Calu3 (cell line): ENCODE measurements at regions not wholly inside any gene's neighbourhood (a gene's known extent, or its start where the extent isn't known, plus 50 kb on each side); places are given as distances from the start of the nearest gene placed in this dataset.

Experiments used
- BruUV-seq: library from RNA; stranded (reverse); fragments of 400-500 nt; replicated peaks from 2 replicates; lab custom pipeline; 2021; lab: Mats Ljungman, UMichigan
- CTCF ChIA-PET: fragments of 300-600 bp; sonication (Branson Sonifier 250); formaldehyde crosslinking; loops from one replicate; lab custom pipeline; 2022; ENCODE audit warnings: antibody characterized with exemption; lab: Charles Lee
- DNase-seq: peaks from one replicate; pipeline ENCODE4 v3.0.0; 2022
- H3K27ac Mint-ChIP-seq: one replicate; pipeline ENCODE4 v1.8.0; 2022; ENCODE audit warnings: mixed read lengths; ENCODE audit not compliant: unreplicated experiment
- H3K27me3 Mint-ChIP-seq: one replicate; pipeline ENCODE4 v1.8.0; 2022; ENCODE audit warnings: mixed read lengths; ENCODE audit not compliant: unreplicated experiment
- H3K36me3 Mint-ChIP-seq: one replicate; pipeline ENCODE4 v1.8.0; 2022; ENCODE audit warnings: mild to moderate bottlenecking, moderate library complexity, mixed read lengths; ENCODE audit not compliant: insufficient read depth, unreplicated experiment
- H3K4me1 Mint-ChIP-seq: one replicate; pipeline ENCODE4 v1.8.0; 2022; ENCODE audit warnings: mild to moderate bottlenecking, low read depth, mixed read lengths; ENCODE audit not compliant: unreplicated experiment
- H3K4me3 Mint-ChIP-seq: one replicate; pipeline ENCODE4 v1.8.0; 2022; ENCODE audit warnings: mild to moderate bottlenecking, low read depth, moderate library complexity, mixed read lengths; ENCODE audit not compliant: unreplicated experiment
- H3K9me3 Mint-ChIP-seq: one replicate; pipeline ENCODE4 v1.8.0; 2022; ENCODE audit warnings: low read depth, mixed read lengths; ENCODE audit not compliant: unreplicated experiment
- intact Hi-C: fragments of 100-400 bp; cut with micrococcal nuclease; formaldehyde crosslinking; loops from one replicate; pipeline ENCODE4 v1.10.0; 2022; ENCODE audit not compliant: unreplicated experiment
- TF ChIP-seq, protein P1 (sequence below): fragments of 200-600 bp; IDR thresholded peaks from one replicate; pipeline ENCODE4 v1.8.0; 2022; ENCODE audit warnings: antibody characterized with exemption; ENCODE audit not compliant: unreplicated experiment

DNA sequence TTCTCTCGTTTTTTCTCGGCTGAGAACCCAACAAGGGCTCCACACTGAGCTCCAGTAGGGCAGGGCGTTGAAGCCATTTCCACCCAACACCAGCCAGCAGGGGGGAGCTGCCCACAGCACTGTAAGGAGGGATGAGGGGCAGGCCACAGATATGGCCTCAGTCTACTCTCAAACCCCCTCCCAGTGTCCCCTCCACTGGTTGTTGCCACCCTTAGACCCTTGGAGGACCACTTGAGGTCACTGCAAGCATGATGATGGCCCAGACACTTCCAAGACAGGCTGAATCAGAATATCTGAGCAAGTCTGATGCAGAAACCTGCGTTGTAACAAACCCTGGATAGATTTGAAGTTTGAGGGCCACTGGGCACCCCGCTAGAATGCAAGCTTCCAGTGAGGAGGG lies 217.0 kb upstream of the CST7 start:
- no peak for DNase-seq
- Mint-ChIP-seq H3K27me3 (no peaks in the 10 kb centered on the region), H3K4me3 (no peak overlapping the region), H3K9me3 (no peaks in the 10 kb centered on the region), H3K27ac (no peak overlapping the region), H3K4me1 (no peaks in the 10 kb centered on the region), H3K36me3 (no peaks in the 10 kb centered on the region)
- CTCF ChIA-PET, result no interaction called here
- intact Hi-C loops, result no loop called here
- TF ChIP-seq, protein P1, sequence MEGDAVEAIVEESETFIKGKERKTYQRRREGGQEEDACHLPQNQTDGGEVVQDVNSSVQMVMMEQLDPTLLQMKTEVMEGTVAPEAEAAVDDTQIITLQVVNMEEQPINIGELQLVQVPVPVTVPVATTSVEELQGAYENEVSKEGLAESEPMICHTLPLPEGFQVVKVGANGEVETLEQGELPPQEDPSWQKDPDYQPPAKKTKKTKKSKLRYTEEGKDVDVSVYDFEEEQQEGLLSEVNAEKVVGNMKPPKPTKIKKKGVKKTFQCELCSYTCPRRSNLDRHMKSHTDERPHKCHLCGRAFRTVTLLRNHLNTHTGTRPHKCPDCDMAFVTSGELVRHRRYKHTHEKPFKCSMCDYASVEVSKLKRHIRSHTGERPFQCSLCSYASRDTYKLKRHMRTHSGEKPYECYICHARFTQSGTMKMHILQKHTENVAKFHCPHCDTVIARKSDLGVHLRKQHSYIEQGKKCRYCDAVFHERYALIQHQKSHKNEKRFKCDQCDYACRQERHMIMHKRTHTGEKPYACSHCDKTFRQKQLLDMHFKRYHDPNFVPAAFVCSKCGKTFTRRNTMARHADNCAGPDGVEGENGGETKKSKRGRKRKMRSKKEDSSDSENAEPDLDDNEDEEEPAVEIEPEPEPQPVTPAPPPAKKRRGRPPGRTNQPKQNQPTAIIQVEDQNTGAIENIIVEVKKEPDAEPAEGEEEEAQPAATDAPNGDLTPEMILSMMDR, result no peak
- BruUV-seq, result no TSS peak

DNA sequence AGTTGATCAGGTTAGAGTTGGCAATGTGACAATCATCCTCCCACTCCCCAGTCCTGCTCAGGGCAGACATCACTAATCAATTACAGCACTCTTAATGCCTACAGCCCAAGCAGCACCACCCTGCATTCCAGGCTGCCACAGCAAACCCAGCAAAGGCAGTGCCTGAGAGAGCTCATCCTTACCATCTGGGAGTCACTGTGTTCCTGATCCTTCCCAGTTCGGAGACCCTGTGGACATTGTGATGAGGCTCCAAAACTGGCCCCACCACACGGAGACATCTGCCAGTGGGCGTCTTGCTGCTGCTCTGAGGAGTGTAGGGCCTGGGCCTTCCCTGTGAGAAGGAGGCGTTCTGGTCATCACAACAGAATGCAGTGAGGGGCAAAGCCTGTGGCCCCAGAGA lies 216.5 kb upstream of the CST7 start:
- CTCF ChIA-PET, result no interaction called here
- no TSS peak for BruUV-seq

GRCh38 chr20:24733416-24733815 lies 215.7 kb upstream of the CST7 start:
- TF ChIP-seq, protein P1, result no peak
- intact Hi-C loops, result no loop called here
- Mint-ChIP-seq H3K4me1 (no peaks in the 10 kb centered on the region), H3K27me3 (no peaks in the 10 kb centered on the region), H3K9me3 (no peaks in the 10 kb centered on the region), H3K4me3 (no peak overlapping the region), H3K27ac (no peak overlapping the region), H3K36me3 (no peaks in the 10 kb centered on the region)
- CTCF ChIA-PET, result no interaction called here
- no TSS peak for BruUV-seq
- DNase-seq, result no peak

More for the DNA sequence above, 216.5 kb upstream of the CST7 start:
- DNase-seq, result no peak
- intact Hi-C loops, result no loop called here
- H3K27ac Mint-ChIP-seq, result no peak overlapping the region
- TF ChIP-seq, protein P1, result no peak
- H3K4me1 Mint-ChIP-seq, result no peaks in the 10 kb centered on the region
- H3K4me3 Mint-ChIP-seq, result no peak overlapping the region
- no peaks in the 10 kb centered on the region for H3K9me3 Mint-ChIP-seq
- H3K27me3 Mint-ChIP-seq, result no peaks in the 10 kb centered on the region
- no peaks in the 10 kb centered on the region for H3K36me3 Mint-ChIP-seq

DNA sequence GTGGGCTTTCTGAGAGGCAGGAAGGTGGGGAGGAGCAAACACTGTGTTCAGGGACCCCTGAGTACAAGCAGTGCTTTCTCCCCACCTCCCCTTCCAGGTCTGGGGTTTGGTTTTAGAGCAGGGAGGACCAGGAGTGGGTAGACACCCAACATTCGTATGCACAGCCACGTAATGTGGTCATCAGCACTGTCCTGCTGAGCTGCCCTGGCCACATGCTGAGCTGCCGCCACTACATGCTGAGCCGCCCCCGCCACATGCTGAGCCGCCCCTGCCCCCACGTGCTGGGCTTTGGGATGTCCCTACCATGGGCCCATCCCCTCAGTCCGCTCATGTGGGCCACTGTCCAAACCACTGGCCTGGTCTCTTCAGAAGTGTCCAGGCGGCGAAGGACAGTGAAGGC lies 214.9 kb upstream of the CST7 start:
- Mint-ChIP-seq H3K4me3 (no peak overlapping the region), H3K36me3 (no peaks in the 10 kb centered on the region), H3K9me3 (no peaks in the 10 kb centered on the region), H3K4me1 (no peaks in the 10 kb centered on the region), H3K27ac (no peak overlapping the region), H3K27me3 (no peaks in the 10 kb centered on the region)
- intact Hi-C loops, result no loop called here
- CTCF ChIA-PET, result no interaction called here
- TF ChIP-seq, protein P1, result no peak
- no peak for DNase-seq
- BruUV-seq, result no TSS peak

GRCh38 chr20:24735263-24735662 lies 213.8 kb upstream of the CST7 start:
- Mint-ChIP-seq H3K4me1 (no peaks in the 10 kb centered on the region), H3K27me3 (no peaks in the 10 kb centered on the region), H3K36me3 (no peaks in the 10 kb centered on the region), H3K4me3 (no peak overlapping the region), H3K27ac (no peak overlapping the region), H3K9me3 (no peaks in the 10 kb centered on the region)
- intact Hi-C loops, result no loop called here
- CTCF ChIA-PET, result no interaction called here
- no peak for DNase-seq
- BruUV-seq, result no TSS peak
- TF ChIP-seq, protein P1, result no peak
